Cerebellar nuclear complex (tissue), 1 donor: ENCODE measurements at regions not wholly inside any gene's neighbourhood (a gene's known extent, or its start where the extent isn't known, plus 50 kb on each side); places are given as distances from the start of the nearest gene placed in this dataset.
"Not testable (repeated sequence)": the region's sequence is repeated elsewhere in the genome, so short reads cannot be mapped to it uniquely, and the experiment has no call there.

Experiments used
- DNase-seq, 2 experiments: peaks; one replicate each; lab custom pipeline; 2025; lab: John Stamatoyannopoulos, UW

- no peak for DNase-seq
Measured at GRCh38 chr9:73866451-73866850, 630.7 kb upstream of the RORB start.

- no peak for DNase-seq
Measured at GRCh38 chr9:73869264-73869663, 627.9 kb upstream of the RORB start.

GRCh38 chr9:73871636-73872035, 625.5 kb upstream of the RORB start:
- DNase-seq = no peak

- DNase-seq = no peak
Measured at GRCh38 chr9:73872701-73873100, 624.4 kb upstream of the RORB start.

- DNase-seq = no peak
Measured at GRCh38 chr9:73880101-73880500, 617.0 kb upstream of the RORB start.

GRCh38 chr9:73889023-73889422, 608.1 kb upstream of the RORB start:
- DNase-seq = no peak

- no peak for DNase-seq
Measured at GRCh38 chr9:73890685-73891277, 606.4 kb upstream of the RORB start.

GRCh38 chr9:73892335-73892734, 604.8 kb upstream of the RORB start:
- DNase-seq = no peak

- DNase-seq = no peak
Measured at GRCh38 chr9:73893230-73893629, 603.9 kb upstream of the RORB start.

GRCh38 chr9:73896061-73896460, 601.1 kb upstream of the RORB start:
- DNase-seq = no peak

GRCh38 chr9:73906671-73907070, 590.5 kb upstream of the RORB start:
- DNase-seq = no peak

- DNase-seq = no peak
Measured at GRCh38 chr9:73911804-73912203, 585.3 kb upstream of the RORB start.

- no peak for DNase-seq
Measured at GRCh38 chr9:73916016-73916673, 581.0 kb upstream of the RORB start.

- no peak for DNase-seq
Measured at GRCh38 chr9:73919712-73920111, 577.4 kb upstream of the RORB start.

- DNase-seq = no peak
Measured at GRCh38 chr9:73923796-73924195, 573.3 kb upstream of the RORB start.

GRCh38 chr9:73951147-73951546, 546.0 kb upstream of the RORB start:
- no peak for DNase-seq

GRCh38 chr9:73962792-73963191, 534.3 kb upstream of the RORB start:
- no peak for DNase-seq

GRCh38 chr9:73969936-73970335, 527.2 kb upstream of the RORB start:
- DNase-seq = no peak

- not testable (repeated sequence) for DNase-seq
Measured at GRCh38 chr9:73976424-73976823, 520.7 kb upstream of the RORB start.

- DNase-seq = no peak
Measured at GRCh38 chr9:73979894-73980264, 517.3 kb upstream of the RORB start.

GRCh38 chr9:73980754-73981153, 516.4 kb upstream of the RORB start:
- no peak for DNase-seq

- no peak for DNase-seq
Measured at GRCh38 chr9:73981405-73981804, 515.7 kb upstream of the RORB start.

GRCh38 chr9:73995836-73996235, 501.3 kb upstream of the RORB start:
- DNase-seq = no peak

GRCh38 chr9:73996844-73997243, 500.3 kb upstream of the RORB start:
- no peak for DNase-seq
